IMR-90 (cell line): ENCODE measurements at regions not wholly inside any gene's neighbourhood (a gene's known extent, or its start where the extent isn't known, plus 50 kb on each side); places are given as distances from the start of the nearest gene placed in this dataset.

ENCODE experiments used
- ATAC-seq: fragments of 200-7000 bp; cut with Tn5 transposase; 2 replicates; pipeline ENCODE4 v1.9.1; 2020; ENCODE audit warnings: low read depth, mild to moderate bottlenecking, moderate library complexity
- BruUV-seq: library from RNA; stranded (reverse); fragments of 400-500 nt; replicated peaks from 2 replicates; lab custom pipeline; 2021; lab: Mats Ljungman, UMichigan
- CTCF ChIA-PET: fragments of 300-600 bp; formaldehyde crosslinking; extraction: SDS; loops from one replicate; lab custom pipeline; 2021; ENCODE audit warnings: antibody characterized with exemption; lab: Yijun Ruan, JAX
- POLR2A ChIA-PET: fragments of 300-600 bp; sonication (Branson Sonifier 250); formaldehyde crosslinking; loops from one replicate; lab custom pipeline; 2022; ENCODE audit warnings: antibody characterized with exemption; ENCODE audit not compliant: unreplicated experiment; lab: Charles Lee
- DNase-seq: peaks from one replicate; pipeline ENCODE4 v3.0.0; 2013
- H2AFZ ChIP-seq: replicated peaks from 2 replicates; pipeline ENCODE3; 2013; ENCODE audit warnings: low read length, mild to moderate bottlenecking; ENCODE audit not compliant: poor library complexity
- H2AK5ac ChIP-seq: 2 replicates; pipeline ENCODE4 v1.6.1; 2013; ENCODE audit warnings: low read depth, low read length, inconsistent platforms
- H2AK9ac ChIP-seq: replicated peaks from 2 replicates; pipeline ENCODE3; 2013; ENCODE audit warnings: mild to moderate bottlenecking, low read depth, low read length, moderate library complexity; ENCODE audit not compliant: poor library complexity
- H2BK120ac ChIP-seq: 2 replicates; pipeline ENCODE4 v1.6.1; 2013; ENCODE audit warnings: low read depth, low read length, inconsistent platforms
- H2BK15ac ChIP-seq: 3 replicates; pipeline ENCODE4 v1.6.1; 2013; ENCODE audit warnings: low read depth, low read length, inconsistent platforms
- H2BK20ac ChIP-seq: 2 replicates; pipeline ENCODE4 v1.6.1; 2013; ENCODE audit warnings: low read depth, mild to moderate bottlenecking, inconsistent platforms, low read length, moderate library complexity
- H2BK5ac ChIP-seq: 2 replicates; pipeline ENCODE4 v1.6.1; 2013; ENCODE audit warnings: mild to moderate bottlenecking, low read depth, low read length, inconsistent platforms; ENCODE audit not compliant: poor library complexity, severe bottlenecking
- H3K14ac ChIP-seq: replicated peaks from 2 replicates; pipeline ENCODE4 v1.6.1; 2013; ENCODE audit warnings: low read depth, low read length, inconsistent platforms
- H3K18ac ChIP-seq: 2 replicates; pipeline ENCODE4 v1.6.1; 2013; ENCODE audit warnings: low read depth, low read length, control low read depth
- H3K23ac ChIP-seq: 2 replicates; pipeline ENCODE4 v1.6.1; 2013; ENCODE audit warnings: low read depth, low read length, inconsistent platforms
- H3K27ac ChIP-seq: 2 replicates; pipeline ENCODE4 v1.5.1; 2013; ENCODE audit warnings: mild to moderate bottlenecking, control low read depth, low read length; ENCODE audit not compliant: insufficient read depth
- H3K27me3 ChIP-seq: 2 replicates; pipeline ENCODE4 v1.6.1; 2013; ENCODE audit warnings: low read length; ENCODE audit not compliant: control insufficient read depth, insufficient read depth
- H3K36me3 ChIP-seq: 2 replicates; pipeline ENCODE4 v1.6.1; 2013; ENCODE audit warnings: low read length, mixed read lengths; ENCODE audit not compliant: control insufficient read depth, insufficient read depth
- H3K4ac ChIP-seq: 2 replicates; pipeline ENCODE4 v1.6.1; 2013; ENCODE audit warnings: low read depth, low read length, inconsistent platforms
- H3K4me1 ChIP-seq: 2 replicates; pipeline ENCODE4 v1.6.1; 2013; ENCODE audit warnings: low read length, mixed read lengths; ENCODE audit not compliant: control insufficient read depth, insufficient read depth
- H3K4me2 ChIP-seq: 2 replicates; pipeline ENCODE4 v1.6.1; 2013; ENCODE audit warnings: low read depth, mild to moderate bottlenecking, control low read depth, low read length, moderate library complexity
- H3K4me3 ChIP-seq: 2 replicates; pipeline ENCODE4 v1.5.1; 2013; ENCODE audit warnings: low read depth, mild to moderate bottlenecking, control low read depth, low read length, moderate library complexity; ENCODE audit not compliant: insufficient read depth
- H3K56ac ChIP-seq: 2 replicates; pipeline ENCODE4 v1.6.1; 2013; ENCODE audit warnings: low read length, inconsistent platforms; ENCODE audit not compliant: insufficient read depth; ENCODE audit errors: extremely low read depth
- H3K79me1 ChIP-seq, 2 experiments: 2 replicates each; pipeline ENCODE4 v1.6.1; 2013; ENCODE audit warnings: low read length in 2 of 2, inconsistent platforms in 1 of 2, low read depth in 1 of 2
- H3K9ac ChIP-seq: 2 replicates; pipeline ENCODE4 v1.6.1; 2013; ENCODE audit warnings: low read depth, low read length, control low read depth
- H3K9me1 ChIP-seq: 2 replicates; pipeline ENCODE4 v1.6.1; 2013; ENCODE audit warnings: low read length, inconsistent platforms; ENCODE audit not compliant: insufficient read depth
- H3K9me3 ChIP-seq: 2 replicates; pipeline ENCODE4 v1.6.1; 2013; ENCODE audit warnings: low read length; ENCODE audit not compliant: control insufficient read depth, insufficient read depth
- H4K20me1 ChIP-seq: 2 replicates; pipeline ENCODE4 v1.6.1; 2013; ENCODE audit warnings: low read length, inconsistent platforms; ENCODE audit not compliant: insufficient read depth
- H4K5ac ChIP-seq: 2 replicates; pipeline ENCODE4 v1.6.1; 2013; ENCODE audit warnings: mild to moderate bottlenecking, low read depth, low read length, control low read depth
- H4K8ac ChIP-seq, 2 experiments: 2 replicates each; pipeline ENCODE4 v1.6.1; 2013; ENCODE audit warnings: low read depth in 2 of 2, low read length in 2 of 2, control low read depth in 1 of 2, inconsistent platforms in 1 of 2
- H4K91ac ChIP-seq: 2 replicates; pipeline ENCODE4 v1.6.1; 2013; ENCODE audit warnings: low read depth, low read length, inconsistent platforms; ENCODE audit not compliant: insufficient read depth
- BHLHE40 ChIP-seq: fragments of 150-350 bp; IDR thresholded peaks from 2 replicates; pipeline ENCODE4 v1.6.1; 2016; ENCODE audit warnings: mild to moderate bottlenecking, low read depth, low read length
- CEBPB ChIP-seq: IDR thresholded peaks from 2 replicates; pipeline ENCODE4 v1.6.1; 2012; ENCODE audit warnings: low read depth, low read length, improper control_type of control experiment
- CHD1 ChIP-seq: IDR thresholded peaks from 2 replicates; pipeline ENCODE4 v1.6.1; 2012; ENCODE audit warnings: low read depth, low read length, improper control_type of control experiment
- CTCF ChIP-seq: conservative IDR thresholded peaks from 2 replicates; pipeline ENCODE4 v1.5.1; 2012; ENCODE audit warnings: mild to moderate bottlenecking, low read depth, low read length, improper control_type of control experiment
- ELK1 ChIP-seq: fragments of 150-350 bp; IDR thresholded peaks from 2 replicates; pipeline ENCODE4 v1.6.1; 2016; ENCODE audit warnings: low read depth, mild to moderate bottlenecking, low read length, moderate library complexity, borderline replicate concordance
- FOS ChIP-seq: fragments of 150-350 bp; IDR thresholded peaks from 2 replicates; pipeline ENCODE4 v1.6.1; 2016; ENCODE audit warnings: low read depth, low read length
- MAFK ChIP-seq: IDR thresholded peaks from 2 replicates; pipeline ENCODE4 v1.6.1; 2012; ENCODE audit warnings: low read depth, low read length, improper control_type of control experiment
- MAZ ChIP-seq: IDR thresholded peaks from 2 replicates; pipeline ENCODE4 v1.6.1; 2012; ENCODE audit warnings: low read depth, mild to moderate bottlenecking, low read length, improper control_type of control experiment, moderate library complexity, borderline replicate concordance
- MXI1 ChIP-seq: IDR thresholded peaks from 2 replicates; pipeline ENCODE4 v1.6.1; 2012; ENCODE audit warnings: low read depth, mild to moderate bottlenecking, low read length, moderate library complexity, borderline replicate concordance
- NFE2L2 ChIP-seq: fragments of 150-350 bp; IDR thresholded peaks from 2 replicates; pipeline ENCODE4 v1.6.1; 2016; ENCODE audit warnings: low read depth, mild to moderate bottlenecking, low read length
- POLR2A ChIP-seq: IDR thresholded peaks from 2 replicates; pipeline ENCODE4 v1.6.1; 2012; ENCODE audit warnings: mild to moderate bottlenecking, low read depth, low read length
- RAD21 ChIP-seq: IDR thresholded peaks from 2 replicates; pipeline ENCODE4 v1.6.1; 2012; ENCODE audit warnings: low read length, improper control_type of control experiment
- RCOR1 ChIP-seq: IDR thresholded peaks from 2 replicates; pipeline ENCODE4 v1.6.1; 2012; ENCODE audit warnings: mild to moderate bottlenecking, low read length, improper control_type of control experiment; ENCODE audit not compliant: insufficient replicate concordance
- RFX5 ChIP-seq: IDR thresholded peaks from 2 replicates; pipeline ENCODE4 v1.8.0; 2012; ENCODE audit warnings: low read depth, mild to moderate bottlenecking, low read length, moderate library complexity
- SMC3 ChIP-seq: fragments of 150-350 bp; IDR thresholded peaks from 2 replicates; pipeline ENCODE4 v1.6.1; 2016; ENCODE audit warnings: low read depth, mild to moderate bottlenecking, antibody characterized with exemption, low read length, moderate library complexity
- USF2 ChIP-seq: fragments of 150-350 bp; IDR thresholded peaks from 2 replicates; pipeline ENCODE4 v1.6.1; 2017; ENCODE audit warnings: mild to moderate bottlenecking, antibody characterized with exemption, low read length, low read depth
- WGBS, 2 experiments: methylation state at CpG; one replicate each; pipeline versions ENCODE4 v1.1.5 to v1.1.7; 2013; ENCODE audit warnings: missing lambda C conversion rate in 2 of 2; ENCODE audit not compliant: insufficient read length in 1 of 2; ENCODE audit errors: extremely low coverage in 2 of 2; 5-methylcytosine and 5-hydroxymethylcytosine counted together
- dilution Hi-C: fragments of 300-500 bp; cut with HindIII; formaldehyde crosslinking; loops from one replicate; pipeline ENCODE4 v1.14.3; 2018; ENCODE audit warnings: low sequenced_read_pairs; ENCODE audit not compliant: unreplicated experiment
- in situ Hi-C: fragments of 300-500 bp; cut with MboI; formaldehyde crosslinking; loops from 3 replicates; pipeline ENCODE4 v1.14.3; 2019; ENCODE audit warnings: low sequenced_read_pairs, inconsistent platforms, mixed read lengths
- intact Hi-C: fragments of 100-400 bp; cut with micrococcal nuclease; formaldehyde crosslinking; loops from 2 replicates; pipeline ENCODE4 v1.10.0; 2022

- in situ Hi-C loops (no loop called here), intact Hi-C loops (no loop called here), dilution Hi-C loops (no loop called here)
- Histone ChIP-seq H4K91ac (no peak overlapping the region), H2BK5ac (no peak overlapping the region), H3K4ac (no peak overlapping the region), H2AK9ac (no peak overlapping the region), H4K5ac (no peak overlapping the region), H2BK20ac (no peak overlapping the region), H2AFZ (no peak overlapping the region), H3K4me2 (no peak overlapping the region), H3K23ac (no peak overlapping the region), H3K4me1 (no peaks in the 10 kb centered on the region), H3K18ac (no peak overlapping the region), H4K20me1 (no peaks in the 10 kb centered on the region), H3K4me3 (no peak overlapping the region), H3K9ac (no peak overlapping the region), H3K36me3 (no peaks in the 10 kb centered on the region), H2AK5ac (no peak overlapping the region), H2BK15ac (no peak overlapping the region), H3K27me3 (no peaks in the 10 kb centered on the region), H4K8ac (no peak overlapping the region), H3K14ac (no peak overlapping the region), H3K9me3 (peaks cover 22% of the 10 kb centered on the region), H3K9me1 (no peaks in the 10 kb centered on the region), H3K27ac (no peak overlapping the region), H3K79me1 (no peaks in the 10 kb centered on the region), H2BK120ac (no peak overlapping the region), H3K56ac (no peak overlapping the region)
- ATAC-seq: no peak
- no TSS peak for BruUV-seq
- no CpG with 5 or more reads among the region's 17 CpGs for WGBS, 2 experiments
- ChIA-PET CTCF (no interaction called here), POLR2A (no interaction called here)
- TF ChIP-seq RCOR1 (no peak), RAD21 (no peak), MAZ (no peak), POLR2A (no peak), CHD1 (no peak), FOS (no peak), CEBPB (no peak), USF2 (no peak), ELK1 (no peak), BHLHE40 (no peak), MAFK (no peak), RFX5 (no peak), SMC3 (no peak), NFE2L2 (no peak), MXI1 (no peak), CTCF (no peak)
- DNase-seq: no peak
Measured at GRCh38 chr3:82505079-82505756, 743.8 kb upstream of the GBE1 start.
